HUES64 (cell line): ENCODE measurements at regions not wholly inside any gene's neighbourhood (a gene's known extent, or its start where the extent isn't known, plus 50 kb on each side); places are given as distances from the start of the nearest gene placed in this dataset.

ENCODE experiments used
- H3K27ac ChIP-seq: 2 replicates; pipeline ENCODE4 v1.7.0; 2013; ENCODE audit warnings: low read depth, low read length, inconsistent platforms
- H3K27me3 ChIP-seq: 2 replicates; pipeline ENCODE4 v1.6.1; 2013; ENCODE audit warnings: mild to moderate bottlenecking, low read length; ENCODE audit not compliant: insufficient read depth
- H3K36me3 ChIP-seq: 2 replicates; pipeline ENCODE4 v1.6.1; 2013; ENCODE audit warnings: mild to moderate bottlenecking, low read length; ENCODE audit not compliant: insufficient read depth
- H3K4me1 ChIP-seq: 2 replicates; pipeline ENCODE4 v1.6.1; 2013; ENCODE audit warnings: mild to moderate bottlenecking, low read length, moderate library complexity; ENCODE audit not compliant: insufficient read depth
- H3K4me3 ChIP-seq: 2 replicates; pipeline ENCODE4 v1.5.1; 2013; ENCODE audit warnings: mild to moderate bottlenecking, low read length, moderate library complexity
- H3K9ac ChIP-seq: 2 replicates; pipeline ENCODE4 v1.6.1; 2013; ENCODE audit warnings: mild to moderate bottlenecking, low read depth, low read length
- H3K9me3 ChIP-seq: 2 replicates; pipeline ENCODE4 v1.6.1; 2013; ENCODE audit warnings: low read depth, low read length; ENCODE audit not compliant: insufficient read depth
- WGBS: fragments of 150-250, 120-280 bp; methylation state at CpG from one replicate; pipeline ENCODE4 v1.1.7; 2013; ENCODE audit warnings: missing lambda C conversion rate; 5-methylcytosine and 5-hydroxymethylcytosine counted together

- 90% methylated on average over 1 of the region's 1 CpG for WGBS
These were observed 499.0 kb downstream of the NUF2 start for GRCh38 chr1:163820766-163821165.

GRCh38 chr1:163821679-163822078 is 499.9 kb downstream of the NUF2 start:
- Histone ChIP-seq H3K27ac (no peak overlapping the region), H3K9ac (no peak overlapping the region), H3K4me1 (no peaks in the 10 kb centered on the region), H3K9me3 (no peaks in the 10 kb centered on the region), H3K27me3 (no peaks in the 10 kb centered on the region), H3K36me3 (no peaks in the 10 kb centered on the region), H3K4me3 (no peak overlapping the region)

More at GRCh38 chr1:163820766-163821165, 499.0 kb downstream of the NUF2 start:
- H3K9ac ChIP-seq, result no peak overlapping the region
- H3K36me3 ChIP-seq, result no peaks in the 10 kb centered on the region
- no peaks in the 10 kb centered on the region for H3K4me1 ChIP-seq
- H3K4me3 ChIP-seq, result no peak overlapping the region
- H3K27ac ChIP-seq, result no peak overlapping the region
- no peaks in the 10 kb centered on the region for H3K9me3 ChIP-seq
- H3K27me3 ChIP-seq, result no peaks in the 10 kb centered on the region

- Histone ChIP-seq H3K4me3 (no peak overlapping the region), H3K27me3 (no peaks in the 10 kb centered on the region), H3K9ac (no peak overlapping the region), H3K36me3 (no peaks in the 10 kb centered on the region), H3K9me3 (no peaks in the 10 kb centered on the region), H3K27ac (no peak overlapping the region), H3K4me1 (no peaks in the 10 kb centered on the region)
These were observed 501.3 kb downstream of the NUF2 start for GRCh38 chr1:163823017-163823416.

GRCh38 chr1:163824006-163824405 is 502.3 kb downstream of the NUF2 start:
- Histone ChIP-seq H3K27me3 (no peaks in the 10 kb centered on the region), H3K27ac (no peak overlapping the region), H3K9me3 (no peaks in the 10 kb centered on the region), H3K4me1 (no peaks in the 10 kb centered on the region), H3K36me3 (no peaks in the 10 kb centered on the region), H3K9ac (no peak overlapping the region), H3K4me3 (no peak overlapping the region)
- 96% methylated on average over 1 of the region's 1 CpG for WGBS

GRCh38 chr1:163824490-163824889 is 502.7 kb downstream of the NUF2 start:
- no peaks in the 10 kb centered on the region for H3K9me3 ChIP-seq
- no peaks in the 10 kb centered on the region for H3K4me1 ChIP-seq
- 100% methylated on average over 3 of the region's 3 CpGs for WGBS
- H3K27ac ChIP-seq, result no peak overlapping the region
- H3K9ac ChIP-seq, result no peak overlapping the region
- no peaks in the 10 kb centered on the region for H3K27me3 ChIP-seq
- no peak overlapping the region for H3K4me3 ChIP-seq
- no peaks in the 10 kb centered on the region for H3K36me3 ChIP-seq

- Histone ChIP-seq H3K4me3 (no peak overlapping the region), H3K27me3 (no peaks in the 10 kb centered on the region), H3K36me3 (no peaks in the 10 kb centered on the region), H3K27ac (no peak overlapping the region), H3K4me1 (no peaks in the 10 kb centered on the region), H3K9me3 (no peaks in the 10 kb centered on the region), H3K9ac (no peak overlapping the region)
- WGBS, result over 99% methylated on average over 3 of the region's 3 CpGs
These were observed 504.7 kb downstream of the NUF2 start for GRCh38 chr1:163826500-163826899.

- no peak overlapping the region for H3K9ac ChIP-seq
- no peak overlapping the region for H3K4me3 ChIP-seq
- no peak overlapping the region for H3K27ac ChIP-seq
- H3K9me3 ChIP-seq, result no peaks in the 10 kb centered on the region
- H3K4me1 ChIP-seq, result peaks cover 14% of the 10 kb centered on the region
- 89% methylated on average over 2 of the region's 2 CpGs for WGBS
- no peaks in the 10 kb centered on the region for H3K36me3 ChIP-seq
- H3K27me3 ChIP-seq, result no peaks in the 10 kb centered on the region
These were observed 513.0 kb downstream of the NUF2 start for GRCh38 chr1:163834778-163835177.

- Histone ChIP-seq H3K4me3 (no peak overlapping the region), H3K9me3 (no peaks in the 10 kb centered on the region), H3K27me3 (no peaks in the 10 kb centered on the region), H3K9ac (no peak overlapping the region), H3K27ac (no peak overlapping the region), H3K36me3 (no peaks in the 10 kb centered on the region), H3K4me1 (peaks cover 14% of the 10 kb centered on the region)
- 45% methylated on average over 1 of the region's 1 CpG for WGBS
These were observed 514.7 kb downstream of the NUF2 start for GRCh38 chr1:163836481-163836880.

- Histone ChIP-seq H3K9ac (no peak overlapping the region), H3K36me3 (no peaks in the 10 kb centered on the region), H3K27me3 (no peaks in the 10 kb centered on the region), H3K27ac (no peak overlapping the region), H3K4me1 (peaks cover 14% of the 10 kb centered on the region), H3K4me3 (no peak overlapping the region), H3K9me3 (no peaks in the 10 kb centered on the region)
- 95% methylated on average over 3 of the region's 3 CpGs for WGBS
These were observed 515.5 kb downstream of the NUF2 start for GRCh38 chr1:163837206-163837605.

GRCh38 chr1:163842571-163842970 is 520.8 kb downstream of the NUF2 start:
- 84% methylated on average over 2 of the region's 2 CpGs for WGBS
- no peaks in the 10 kb centered on the region for H3K9me3 ChIP-seq

GRCh38 chr1:163844459-163844858 is 522.7 kb downstream of the NUF2 start:
- Histone ChIP-seq H3K9ac (no peak overlapping the region), H3K36me3 (no peaks in the 10 kb centered on the region), H3K9me3 (no peaks in the 10 kb centered on the region), H3K4me1 (no peaks in the 10 kb centered on the region), H3K4me3 (no peak overlapping the region), H3K27ac (no peak overlapping the region), H3K27me3 (no peaks in the 10 kb centered on the region)
- 97% methylated on average over 1 of the region's 1 CpG for WGBS

More at GRCh38 chr1:163842571-163842970, 520.8 kb downstream of the NUF2 start:
- Histone ChIP-seq H3K4me3 (no peak overlapping the region), H3K36me3 (no peaks in the 10 kb centered on the region), H3K27me3 (no peaks in the 10 kb centered on the region), H3K27ac (no peak overlapping the region), H3K4me1 (no peaks in the 10 kb centered on the region), H3K9ac (no peak overlapping the region)

- Histone ChIP-seq H3K27ac (no peak overlapping the region), H3K36me3 (no peaks in the 10 kb centered on the region), H3K4me3 (no peak overlapping the region), H3K4me1 (no peaks in the 10 kb centered on the region), H3K9me3 (no peaks in the 10 kb centered on the region), H3K27me3 (no peaks in the 10 kb centered on the region), H3K9ac (no peak overlapping the region)
- WGBS, result 98% methylated on average over 3 of the region's 3 CpGs
These were observed 523.5 kb downstream of the NUF2 start for GRCh38 chr1:163845279-163845678.
